ENCODE measurements at regions not wholly inside any gene's neighbourhood (a gene's known extent, or its start where the extent isn't known, plus 50 kb on each side); places are given as distances from the start of the nearest gene placed in this dataset.
"Not testable (repeated sequence)": the region's sequence is repeated elsewhere in the genome, so short reads cannot be mapped to it uniquely, and the experiment has no call there.

GRCh38 chr13:99687723-99688397 is 186.6 kb downstream of the TM9SF2 start:
- DNase-seq (ENCODE audit: low read depth): no peak
- TF ChIP-seq CTCF (IDR thresholded peaks at IDR 0.05; ENCODE audit: low read depth, low read length, missing control alignments): no peak
- H3K4me3 ChIP-seq (ENCODE audit: low read depth, low read length): no peak overlapping the region

DNA sequence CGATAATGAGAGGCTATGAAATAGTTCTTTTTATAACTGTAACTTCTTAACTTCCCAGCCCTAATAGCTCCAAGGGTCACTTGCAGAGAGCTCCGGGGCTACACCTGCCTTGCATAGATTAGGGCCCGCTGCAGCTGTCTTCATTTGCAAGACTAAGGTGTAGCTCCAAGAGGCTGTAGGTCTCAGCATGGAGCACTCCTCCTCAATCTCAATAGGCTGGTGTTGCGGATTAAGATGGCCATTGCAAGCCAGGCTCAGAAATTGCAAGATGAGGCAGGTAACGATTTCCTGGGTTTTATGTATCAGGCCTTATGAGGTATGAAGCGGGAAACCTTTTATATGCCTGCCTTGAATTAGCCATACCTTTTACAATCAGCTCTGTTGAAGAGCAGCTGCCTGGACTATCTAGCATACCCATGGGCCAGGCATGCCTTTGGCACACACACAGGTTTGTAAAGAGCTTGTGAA is 185.7 kb downstream of the TM9SF2 start:
- H3K4me3 ChIP-seq (ENCODE audit: low read depth, low read length): no peak overlapping the region
- no peak for DNase-seq (ENCODE audit: low read depth)
- no peak for TF ChIP-seq CTCF (IDR thresholded peaks at IDR 0.05; ENCODE audit: low read depth, low read length, missing control alignments)

- TF ChIP-seq CTCF (IDR thresholded peaks at IDR 0.05; ENCODE audit: low read depth, low read length, missing control alignments): no peak
- H3K4me3 ChIP-seq (ENCODE audit: low read depth, low read length): no peak overlapping the region
- no peak for DNase-seq (ENCODE audit: low read depth)
These were observed 184.9 kb downstream of the TM9SF2 start for GRCh38 chr13:99686157-99686572.

- TF ChIP-seq CTCF (IDR thresholded peaks at IDR 0.05; ENCODE audit: low read depth, low read length, missing control alignments): no peak
- DNase-seq (ENCODE audit: low read depth): no peak
- no peak overlapping the region for H3K4me3 ChIP-seq (ENCODE audit: low read depth, low read length)
These were observed 180.4 kb downstream of the TM9SF2 start for GRCh38 chr13:99681695-99682094.

- no peak for DNase-seq (ENCODE audit: low read depth)
- no peak for TF ChIP-seq CTCF (IDR thresholded peaks at IDR 0.05; ENCODE audit: low read depth, low read length, missing control alignments)
- H3K4me3 ChIP-seq (ENCODE audit: low read depth, low read length): no peak overlapping the region
These were observed 176.1 kb downstream of the TM9SF2 start for GRCh38 chr13:99677116-99677951.

- TF ChIP-seq CTCF (IDR thresholded peaks at IDR 0.05; ENCODE audit: low read depth, low read length, missing control alignments): no peak
- no peak for DNase-seq (ENCODE audit: low read depth)
- H3K4me3 ChIP-seq (ENCODE audit: low read depth, low read length): no peak overlapping the region
These were observed 170.5 kb downstream of the TM9SF2 start for GRCh38 chr13:99671746-99672145.

DNA sequence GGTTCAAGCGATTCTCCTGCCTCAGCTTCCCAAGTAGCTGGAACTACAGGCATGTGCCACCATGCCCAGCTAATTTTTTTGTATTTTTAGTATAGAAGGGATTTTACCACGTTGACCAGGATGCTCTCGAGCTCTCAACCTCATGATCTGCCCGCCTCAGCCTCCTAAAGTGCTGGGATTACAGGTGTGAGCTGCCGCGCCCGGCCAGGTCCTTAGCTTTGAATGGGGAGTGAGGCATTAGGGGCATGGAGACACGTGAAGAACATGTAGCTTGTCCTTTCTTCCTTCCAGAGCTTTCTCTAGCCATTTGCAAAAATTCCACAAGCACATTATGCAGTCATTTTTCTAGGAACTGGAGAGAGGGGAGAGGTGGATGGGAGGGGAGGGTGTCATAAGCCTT is 167.8 kb downstream of the TM9SF2 start:
- not testable (repeated sequence) for DNase-seq (ENCODE audit: low read depth); H3K4me3 ChIP-seq (ENCODE audit: low read depth, low read length)
